Spinal cord (tissue), 9 donors: ENCODE measurements at regions not wholly inside any gene's neighbourhood (a gene's known extent, or its start where the extent isn't known, plus 50 kb on each side); places are given as distances from the start of the nearest gene placed in this dataset.
A peak's percentile ranks its signal among the peaks of the same experiment; 100 is the strongest.

ENCODE experiments used
- DNase-seq, 6 donors: peaks; one replicate each; pipeline versions ENCODE4 v3.0.0 to v3.0.0-alpha.2; 2013 to 2015; ENCODE audit warnings: low spot score in 6 of 6, low read depth in 4 of 6
- H3K27ac ChIP-seq: one replicate; pipeline ENCODE4 v1.5.1; 2013; ENCODE audit warnings: low read depth, low read length, control low read depth
- H3K27me3 ChIP-seq: one replicate; pipeline ENCODE4 v1.6.1; 2013; ENCODE audit warnings: low read length; ENCODE audit not compliant: control insufficient read depth, insufficient read depth
- H3K36me3 ChIP-seq: one replicate; pipeline ENCODE4 v1.6.1; 2013; ENCODE audit warnings: low read length; ENCODE audit not compliant: control insufficient read depth, insufficient read depth
- H3K4me1 ChIP-seq: one replicate; pipeline ENCODE4 v1.6.1; 2013; ENCODE audit warnings: low read length; ENCODE audit not compliant: control insufficient read depth, insufficient read depth
- H3K4me3 ChIP-seq: one replicate; pipeline ENCODE4 v1.5.1; 2013; ENCODE audit warnings: low read depth, low read length, control low read depth
- H3K9me3 ChIP-seq: one replicate; pipeline ENCODE4 v1.6.1; 2013; ENCODE audit warnings: low read length; ENCODE audit not compliant: control insufficient read depth, insufficient read depth
- WGBS: methylation state at CpG from one replicate; pipeline ENCODE4 v1.1.5; 2013; ENCODE audit warnings: missing lambda C conversion rate; ENCODE audit not compliant: insufficient coverage; 5-methylcytosine and 5-hydroxymethylcytosine counted together
- donor health status: healthy.

- WGBS, result 90% methylated on average over 5 of the region's 5 CpGs
- H3K27ac ChIP-seq, result no peak overlapping the region
- no peaks in the 10 kb centered on the region for H3K36me3 ChIP-seq
- peaks cover 9% of the 10 kb centered on the region for H3K4me1 ChIP-seq
- no peaks in the 10 kb centered on the region for H3K9me3 ChIP-seq
- H3K27me3 ChIP-seq, result no peaks in the 10 kb centered on the region
- no peak for DNase-seq
- H3K4me3 ChIP-seq, result no peak overlapping the region
These were observed 76.2 kb upstream of the PTCH1 start for GRCh38 chr9:95592931-95593330.

- Histone ChIP-seq H3K27ac (no peak overlapping the region), H3K4me1 (peaks cover 15% of the 10 kb centered on the region), H3K27me3 (no peaks in the 10 kb centered on the region), H3K36me3 (no peaks in the 10 kb centered on the region), H3K4me3 (no peak overlapping the region), H3K9me3 (no peaks in the 10 kb centered on the region)
- 64% methylated on average over 7 of the region's 9 CpGs for WGBS
- DNase-seq, result peak in 3 of 6 donors; percentile 20 to 52 (median 43)
These were observed 72.2 kb upstream of the PTCH1 start for GRCh38 chr9:95588724-95589588.

- H3K9me3 ChIP-seq, result no peaks in the 10 kb centered on the region
- H3K27me3 ChIP-seq, result no peaks in the 10 kb centered on the region
- WGBS, result 66% methylated on average over 4 of the region's 10 CpGs
- no peak overlapping the region for H3K4me3 ChIP-seq
- H3K36me3 ChIP-seq, result no peaks in the 10 kb centered on the region
- no peak overlapping the region for H3K27ac ChIP-seq
- H3K4me1 ChIP-seq, result peaks cover 16% of the 10 kb centered on the region
- no peak for DNase-seq
These were observed 70.5 kb upstream of the PTCH1 start for GRCh38 chr9:95587021-95587964.

DNA sequence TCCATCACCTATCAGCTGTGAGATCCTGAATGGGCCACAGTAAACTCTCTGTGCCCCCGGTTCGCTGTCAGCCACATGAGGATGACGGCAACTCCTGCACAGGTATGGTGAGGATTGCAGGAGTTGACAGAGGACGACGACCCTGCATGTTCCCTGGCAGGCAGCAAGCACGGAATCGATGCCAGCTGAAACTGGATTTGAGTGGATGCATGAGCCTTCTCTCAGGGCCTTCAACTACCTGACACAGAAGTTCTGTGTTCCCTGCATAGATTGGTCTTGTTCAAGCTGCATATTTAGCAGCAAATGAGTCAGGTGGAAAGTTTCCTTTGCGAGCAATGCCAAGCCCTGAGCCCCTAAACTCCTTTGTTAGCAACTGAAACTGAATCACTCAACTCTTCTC, 69.6 kb upstream of the PTCH1 start:
- H3K27me3 ChIP-seq, result no peaks in the 10 kb centered on the region
- 84% methylated on average over 7 of the region's 8 CpGs for WGBS
- DNase-seq, result no peak
- H3K9me3 ChIP-seq, result no peaks in the 10 kb centered on the region
- H3K4me3 ChIP-seq, result no peak overlapping the region
- H3K36me3 ChIP-seq, result no peaks in the 10 kb centered on the region
- H3K4me1 ChIP-seq, result peaks cover 23% of the 10 kb centered on the region
- no peak overlapping the region for H3K27ac ChIP-seq

GRCh38 chr9:95585824-95586223, 69.1 kb upstream of the PTCH1 start:
- H3K4me1 ChIP-seq, result peaks cover 26% of the 10 kb centered on the region
- no peak overlapping the region for H3K4me3 ChIP-seq
- 85% methylated on average over 9 of the region's 11 CpGs for WGBS

DNA sequence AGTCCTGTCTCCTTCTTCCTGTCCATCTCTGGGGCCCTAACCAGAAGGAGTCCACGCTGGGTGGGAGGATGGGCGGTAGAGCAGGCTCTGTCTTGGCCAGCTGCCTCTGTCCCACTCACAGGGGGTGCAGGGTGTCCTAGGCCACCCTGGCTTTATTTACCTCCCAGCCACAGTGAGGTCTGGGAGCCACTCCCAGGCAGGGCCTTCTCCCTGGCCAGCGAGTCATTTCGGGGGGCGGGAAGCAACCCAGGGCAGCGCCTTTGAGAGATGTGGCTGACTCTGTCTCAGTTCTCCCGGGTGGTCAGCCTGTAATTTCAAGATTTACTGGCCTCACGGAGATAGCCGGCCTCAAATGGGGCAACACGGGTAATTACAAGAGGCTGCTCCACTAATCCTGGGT, 67.4 kb upstream of the PTCH1 start:
- no peak overlapping the region for H3K4me3 ChIP-seq
- WGBS, result 38% methylated on average over 9 of the region's 10 CpGs
- peak overlapping the region; percentile 40 for H3K27ac ChIP-seq
- peak in 1 of 6 donors; percentile 18 for DNase-seq
- H3K27me3 ChIP-seq, result no peaks in the 10 kb centered on the region
- H3K36me3 ChIP-seq, result no peaks in the 10 kb centered on the region
- H3K4me1 ChIP-seq, result peaks cover 23% of the 10 kb centered on the region
- H3K9me3 ChIP-seq, result no peaks in the 10 kb centered on the region

More at GRCh38 chr9:95585824-95586223, 69.1 kb upstream of the PTCH1 start:
- Histone ChIP-seq H3K36me3 (no peaks in the 10 kb centered on the region), H3K27me3 (no peaks in the 10 kb centered on the region), H3K27ac (no peak overlapping the region), H3K9me3 (no peaks in the 10 kb centered on the region)
- no peak for DNase-seq

DNA sequence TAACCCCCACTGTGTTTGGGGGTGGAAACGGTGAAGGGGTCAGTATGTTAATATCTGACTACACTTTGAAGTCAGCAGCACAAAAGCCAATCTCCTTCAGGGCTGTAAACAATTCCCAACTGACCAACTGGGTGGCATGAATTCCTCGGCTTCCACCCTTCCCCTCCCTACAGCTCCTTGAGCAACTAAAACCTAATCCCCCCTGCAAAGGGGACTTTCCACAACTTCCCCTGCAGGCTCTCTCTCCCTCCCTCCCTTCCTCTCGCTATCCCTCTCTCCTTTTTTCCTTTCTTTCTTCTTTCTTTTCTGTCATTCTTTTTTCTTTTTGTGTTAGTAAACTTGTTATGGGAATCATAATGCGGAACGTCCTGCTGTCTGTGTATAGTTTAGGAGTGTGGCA, 65.1 kb upstream of the PTCH1 start:
- WGBS, result 55% methylated on average over 1 of the region's 5 CpGs
- no peaks in the 10 kb centered on the region for H3K9me3 ChIP-seq
- H3K4me1 ChIP-seq, result peaks cover 17% of the 10 kb centered on the region
- H3K4me3 ChIP-seq, result no peak overlapping the region
- no peak overlapping the region for H3K27ac ChIP-seq
- DNase-seq, result no peak
- H3K27me3 ChIP-seq, result no peaks in the 10 kb centered on the region
- no peaks in the 10 kb centered on the region for H3K36me3 ChIP-seq

- H3K4me3 ChIP-seq, result no peak overlapping the region
- WGBS, result 44% methylated on average over 15 of the region's 22 CpGs
- H3K27me3 ChIP-seq, result no peaks in the 10 kb centered on the region
- H3K36me3 ChIP-seq, result no peaks in the 10 kb centered on the region
- peak in 1 of 6 donors; percentile 82 for DNase-seq
- peaks cover 17% of the 10 kb centered on the region for H3K4me1 ChIP-seq
- no peak overlapping the region for H3K27ac ChIP-seq
- H3K9me3 ChIP-seq, result no peaks in the 10 kb centered on the region
These were observed 64.3 kb upstream of the PTCH1 start for GRCh38 chr9:95580812-95581761.
